Mesenchymal stem cell (in vitro differentiated cells and primary cell): ENCODE measurements at regions not wholly inside any gene's neighbourhood (a gene's known extent, or its start where the extent isn't known, plus 50 kb on each side); places are given as distances from the start of the nearest gene placed in this dataset.

Source experiments
- DNase-seq: peaks from one replicate; pipeline ENCODE4 v3.0.0-alpha.2; 2013
- H2AFZ ChIP-seq: one replicate; pipeline ENCODE4 v1.6.1; 2013; ENCODE audit warnings: low read depth, mild to moderate bottlenecking, control low read depth, inconsistent platforms, low read length, moderate library complexity
- H2AK5ac ChIP-seq: 2 replicates; pipeline ENCODE4 v1.6.1; 2013; ENCODE audit warnings: low read length, moderate library complexity, mild to moderate bottlenecking, inconsistent platforms; ENCODE audit not compliant: severe bottlenecking
- H2BK120ac ChIP-seq: one replicate; pipeline ENCODE4 v1.6.1; 2013; ENCODE audit warnings: low read depth, mild to moderate bottlenecking, inconsistent platforms, low read length, moderate library complexity
- H2BK12ac ChIP-seq, 2 experiments: one replicate each; pipeline ENCODE4 v1.6.1; 2013; ENCODE audit warnings: inconsistent platforms in 2 of 2, low read length in 2 of 2, mild to moderate bottlenecking in 2 of 2, moderate library complexity in 2 of 2, control low read depth in 1 of 2
- H2BK15ac ChIP-seq: one replicate; pipeline ENCODE4 v1.6.1; 2013; ENCODE audit warnings: mild to moderate bottlenecking, low read depth, inconsistent platforms; ENCODE audit not compliant: poor library complexity, severe bottlenecking
- H2BK5ac ChIP-seq: 2 replicates; pipeline ENCODE4 v1.6.1; 2013; ENCODE audit warnings: low read depth, mild to moderate bottlenecking, low read length, control low read depth, inconsistent platforms; ENCODE audit not compliant: poor library complexity, severe bottlenecking
- H3K14ac ChIP-seq, 2 experiments: one replicate each; pipeline ENCODE4 v1.6.1; 2013; ENCODE audit warnings: inconsistent platforms in 2 of 2, low read length in 2 of 2, control low read depth in 1 of 2, mild to moderate bottlenecking in 1 of 2, moderate library complexity in 1 of 2
- H3K18ac ChIP-seq, 2 experiments: one replicate each; pipeline ENCODE4 v1.6.1; 2013; ENCODE audit warnings: inconsistent platforms in 2 of 2, low read length in 2 of 2, control low read depth in 1 of 2, low read depth in 1 of 2, mild to moderate bottlenecking in 1 of 2
- H3K23ac ChIP-seq, 2 experiments: one replicate each; pipeline ENCODE4 v1.6.1; 2013; ENCODE audit warnings: inconsistent platforms in 2 of 2, low read length in 2 of 2, mild to moderate bottlenecking in 2 of 2, moderate library complexity in 2 of 2, control low read depth in 1 of 2
- H3K27ac ChIP-seq: 2 replicates; pipeline ENCODE4 v1.5.1; 2013; ENCODE audit warnings: mild to moderate bottlenecking, moderate library complexity, low read length, control low read depth, inconsistent platforms; ENCODE audit not compliant: poor library complexity, severe bottlenecking
- H3K27me3 ChIP-seq, 2 experiments: 2 replicates each; pipeline versions ENCODE4 v1.6.1 to v1.7.0; 2013; ENCODE audit warnings: low read length in 2 of 2, mild to moderate bottlenecking in 2 of 2, moderate library complexity in 2 of 2, control low read depth in 1 of 2, inconsistent platforms in 1 of 2; ENCODE audit not compliant: control insufficient read depth in 1 of 2, insufficient read depth in 1 of 2
- H3K36me3 ChIP-seq, 2 experiments: 2 replicates each; pipeline versions ENCODE4 v1.6.1 to v1.7.0; 2013; ENCODE audit warnings: low read length in 2 of 2, control low read depth in 1 of 2, inconsistent platforms in 1 of 2, low read depth in 1 of 2, mild to moderate bottlenecking in 1 of 2; ENCODE audit not compliant: insufficient read depth in 2 of 2, control insufficient read depth in 1 of 2
- H3K4ac ChIP-seq, 2 experiments: one replicate each; pipeline ENCODE4 v1.6.1; 2013; ENCODE audit warnings: inconsistent platforms in 2 of 2, low read length in 2 of 2, mild to moderate bottlenecking in 2 of 2, moderate library complexity in 2 of 2, control low read depth in 1 of 2, low read depth in 1 of 2
- H3K4me1 ChIP-seq: 2 replicates; pipeline ENCODE4 v1.6.1; 2013; ENCODE audit warnings: low read depth, low read length, control low read depth; ENCODE audit not compliant: control insufficient read depth, insufficient read depth
- H3K4me2 ChIP-seq: 2 replicates; pipeline ENCODE4 v1.6.1; 2013; ENCODE audit warnings: low read length, mild to moderate bottlenecking, inconsistent platforms; ENCODE audit not compliant: poor library complexity, severe bottlenecking
- H3K4me3 ChIP-seq, 2 experiments: 2 replicates each; pipeline versions ENCODE4 v1.5.1 to v1.7.0; 2013; ENCODE audit warnings: low read length in 2 of 2, mild to moderate bottlenecking in 2 of 2, control low read depth in 1 of 2, low read depth in 1 of 2; ENCODE audit not compliant: insufficient read depth in 1 of 2
- H3K79me1 ChIP-seq: replicated peaks from 2 replicates; pipeline ENCODE4 v1.6.1; 2013; ENCODE audit warnings: mild to moderate bottlenecking, control low read depth, low read length, inconsistent platforms; ENCODE audit not compliant: poor library complexity, severe bottlenecking
- H3K9ac ChIP-seq: 2 replicates; pipeline ENCODE4 v1.7.0; 2013; ENCODE audit warnings: mild to moderate bottlenecking, low read length, moderate library complexity
- H3K9me3 ChIP-seq: 2 replicates; pipeline ENCODE4 v1.7.0; 2013; ENCODE audit warnings: mild to moderate bottlenecking, low read length; ENCODE audit not compliant: control insufficient read depth
- H4K8ac ChIP-seq: one replicate; pipeline ENCODE4 v1.6.1; 2013; ENCODE audit warnings: inconsistent platforms, mild to moderate bottlenecking, low read length, moderate library complexity
- H4K91ac ChIP-seq: one replicate; pipeline ENCODE4 v1.6.1; 2013; ENCODE audit warnings: mild to moderate bottlenecking, low read length, inconsistent platforms
- WGBS: methylation state at CpG from one replicate; pipeline ENCODE4 v1.1.7; 2013; ENCODE audit warnings: mixed read lengths; 5-methylcytosine and 5-hydroxymethylcytosine counted together

DNA sequence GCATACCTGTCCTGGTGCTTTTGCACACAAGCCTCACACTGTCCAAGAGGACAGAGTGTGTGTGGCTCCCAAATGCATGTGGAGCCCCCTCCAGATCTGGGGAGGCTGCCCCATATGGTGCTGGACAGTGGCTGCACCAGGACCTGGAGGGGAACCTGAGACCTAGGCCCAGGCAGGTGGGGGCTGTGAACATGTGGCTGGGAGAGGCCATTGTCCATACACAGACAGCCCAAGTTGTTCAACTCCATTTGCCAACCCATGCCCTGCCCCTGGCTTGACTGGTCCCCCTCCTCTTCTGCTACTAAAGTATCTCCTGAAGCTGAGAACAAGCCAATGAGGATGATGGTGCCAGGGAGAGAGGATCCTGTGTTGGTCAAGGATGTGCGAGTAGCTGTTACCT, 94.0 kb downstream of the ING1 start:
- Histone ChIP-seq H3K14ac (no peak overlapping the region), H4K8ac (no peak overlapping the region), H3K4me2 (no peak overlapping the region), H3K36me3 (no peaks in the 10 kb centered on the region), H2BK120ac (no peak overlapping the region), H3K18ac (no peak overlapping the region), H2BK5ac (no peak overlapping the region), H3K23ac (peak overlapping the region in 1 of 2 experiments; percentile 14), H3K4ac (no peak overlapping the region), H2AK5ac (no peak overlapping the region), H3K9ac (no peak overlapping the region), H3K27me3 (peaks cover 3 to 22% of the 10 kb centered on the region in 2 experiments), H3K27ac (no peak overlapping the region), H3K4me1 (peaks cover 2% of the 10 kb centered on the region), H4K91ac (no peak overlapping the region), H2BK12ac (no peak overlapping the region), H3K9me3 (no peaks in the 10 kb centered on the region), H3K79me1 (no peaks in the 10 kb centered on the region), H3K4me3 (no peak overlapping the region), H2AFZ (no peak overlapping the region), H2BK15ac (no peak overlapping the region)
- 89% methylated on average over 1 of the region's 1 CpG for WGBS
- DNase-seq, result no peak

DNA sequence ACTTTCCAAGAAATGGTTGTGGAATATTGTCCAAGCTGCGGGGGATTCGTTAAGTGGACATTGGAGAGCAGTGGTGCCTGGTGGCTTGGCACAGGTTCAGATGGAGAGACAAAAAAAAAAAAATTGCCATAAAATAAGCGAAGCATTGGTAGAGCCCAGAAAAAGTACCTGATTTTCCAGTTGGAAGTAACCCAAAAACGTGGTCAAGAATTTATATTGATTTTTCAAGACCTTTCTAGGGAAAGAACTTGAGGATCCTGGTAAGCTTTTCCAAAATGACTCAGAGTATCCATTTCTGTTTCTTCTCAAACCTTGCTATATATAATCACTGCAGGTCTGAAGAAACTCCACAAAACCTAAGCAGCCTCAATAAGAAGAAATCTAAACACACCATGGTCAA, 94.6 kb downstream of the ING1 start:
- Histone ChIP-seq H3K79me1 (no peaks in the 10 kb centered on the region), H4K8ac (no peak overlapping the region), H3K23ac (no peak overlapping the region), H3K18ac (no peak overlapping the region), H3K4ac (no peak overlapping the region), H2AK5ac (no peak overlapping the region), H3K4me3 (no peak overlapping the region), H2BK12ac (no peak overlapping the region), H3K14ac (no peak overlapping the region), H3K4me1 (peaks cover 2% of the 10 kb centered on the region), H3K4me2 (no peak overlapping the region), H2BK5ac (no peak overlapping the region), H3K9ac (no peak overlapping the region), H3K36me3 (no peaks in the 10 kb centered on the region), H2AFZ (no peak overlapping the region), H3K27me3 (peaks cover 3 to 22% of the 10 kb centered on the region in 2 experiments), H2BK120ac (no peak overlapping the region), H2BK15ac (no peak overlapping the region), H3K9me3 (no peaks in the 10 kb centered on the region), H3K27ac (no peak overlapping the region), H4K91ac (no peak overlapping the region)
- DNase-seq, result peak; percentile 19
- WGBS, result 84% methylated on average over 4 of the region's 4 CpGs

GRCh38 chr13:110809871-110810486, 96.5 kb downstream of the ING1 start:
- no peak overlapping the region for H3K23ac ChIP-seq
- H3K4me2 ChIP-seq, result no peak overlapping the region
- H3K27me3 ChIP-seq, result peaks cover 3 to 22% of the 10 kb centered on the region in 2 experiments
- H2AK5ac ChIP-seq, result no peak overlapping the region
- no peaks in the 10 kb centered on the region for H3K36me3 ChIP-seq
- H2BK12ac ChIP-seq, result no peak overlapping the region
- no peak overlapping the region for H3K4ac ChIP-seq
- H3K9me3 ChIP-seq, result no peaks in the 10 kb centered on the region
- no peaks in the 10 kb centered on the region for H3K79me1 ChIP-seq
- H4K91ac ChIP-seq, result no peak overlapping the region
- no peak overlapping the region for H3K9ac ChIP-seq
- H2AFZ ChIP-seq, result no peak overlapping the region
- H3K4me1 ChIP-seq, result peaks cover 2% of the 10 kb centered on the region
- H2BK5ac ChIP-seq, result no peak overlapping the region
- H4K8ac ChIP-seq, result no peak overlapping the region
- H3K4me3 ChIP-seq, result no peak overlapping the region
- no peak overlapping the region for H2BK15ac ChIP-seq
- H3K14ac ChIP-seq, result no peak overlapping the region
- no peak overlapping the region for H2BK120ac ChIP-seq
- 88% methylated on average over 7 of the region's 10 CpGs for WGBS
- no peak for DNase-seq
- no peak overlapping the region for H3K18ac ChIP-seq
- H3K27ac ChIP-seq, result no peak overlapping the region

- no peak overlapping the region for H2BK120ac ChIP-seq
- H3K4me1 ChIP-seq, result peaks cover 2% of the 10 kb centered on the region
- no peak overlapping the region for H4K8ac ChIP-seq
- H3K18ac ChIP-seq, result no peak overlapping the region
- no peaks in the 10 kb centered on the region for H3K79me1 ChIP-seq
- WGBS, result 88% methylated on average over 16 of the region's 16 CpGs
- H3K4ac ChIP-seq, result no peak overlapping the region
- no peak overlapping the region for H2AFZ ChIP-seq
- H3K9me3 ChIP-seq, result no peaks in the 10 kb centered on the region
- H2BK5ac ChIP-seq, result no peak overlapping the region
- no peak overlapping the region for H2BK12ac ChIP-seq
- no peak for DNase-seq
- no peak overlapping the region for H3K4me3 ChIP-seq
- H3K36me3 ChIP-seq, result no peaks in the 10 kb centered on the region
- H2AK5ac ChIP-seq, result no peak overlapping the region
- H3K14ac ChIP-seq, result no peak overlapping the region
- H3K9ac ChIP-seq, result no peak overlapping the region
- H3K27ac ChIP-seq, result no peak overlapping the region
- no peak overlapping the region for H3K4me2 ChIP-seq
- no peak overlapping the region for H4K91ac ChIP-seq
- peaks cover 3 to 22% of the 10 kb centered on the region in 2 experiments for H3K27me3 ChIP-seq
- no peak overlapping the region for H2BK15ac ChIP-seq
- no peak overlapping the region for H3K23ac ChIP-seq
Measured at GRCh38 chr13:110811008-110811720, 97.7 kb downstream of the ING1 start.
